NCI-H2171 (cell line): ENCODE measurements at regions not wholly inside any gene's neighbourhood (a gene's known extent, or its start where the extent isn't known, plus 50 kb on each side); places are given as distances from the start of the nearest gene placed in this dataset.

Source experiments
- DNase-seq: peaks from one replicate; lab custom pipeline; 2025; lab: John Stamatoyannopoulos, UW

- DNase-seq = no peak
Observed at GRCh38 chr5:74152625-74153254, 487.8 kb downstream of the ENC1 start.

- no peak for DNase-seq
Observed at GRCh38 chr5:74152136-74152535, 488.4 kb downstream of the ENC1 start.

DNA sequence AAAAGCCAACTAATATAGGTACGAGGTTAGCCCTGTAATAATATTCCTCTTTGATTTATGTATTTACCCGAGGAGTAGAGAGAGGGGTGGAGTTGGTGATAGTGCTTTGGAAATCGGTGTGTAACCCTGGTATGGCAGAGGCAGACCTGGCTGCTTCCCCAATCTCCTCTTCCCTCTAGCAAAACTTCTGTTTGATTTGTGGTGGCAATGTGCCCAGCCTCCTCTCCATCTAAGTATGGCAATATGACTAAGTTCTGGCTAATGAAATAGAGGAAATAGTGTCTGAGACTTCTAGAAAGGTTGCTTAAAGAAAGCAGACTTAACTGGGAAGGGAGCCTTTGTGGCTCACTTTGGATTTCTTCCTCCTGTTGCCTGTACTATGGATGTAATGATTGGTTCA lies 491.1 kb downstream of the ENC1 start:
- DNase-seq = no peak

DNA sequence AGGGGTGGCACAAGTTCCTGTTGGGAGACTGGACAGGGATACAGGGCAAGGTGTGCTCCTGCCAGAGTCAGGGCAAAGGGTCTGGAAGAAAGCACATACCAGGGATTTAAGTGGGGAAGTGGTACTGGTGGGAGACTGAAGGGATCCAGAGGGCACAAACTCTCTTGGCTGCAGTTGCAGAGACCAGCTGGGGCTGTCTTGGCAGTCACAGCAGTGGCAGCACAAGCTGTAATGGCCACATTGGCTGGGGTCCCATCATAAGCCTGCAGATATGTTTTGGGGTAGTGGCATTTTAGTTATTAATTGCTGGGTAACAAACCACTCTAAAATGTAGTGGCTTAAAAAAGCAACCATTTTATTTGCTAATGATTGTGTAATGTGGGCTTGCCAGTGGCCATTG lies 492.2 kb downstream of the ENC1 start:
- DNase-seq = no peak

DNA sequence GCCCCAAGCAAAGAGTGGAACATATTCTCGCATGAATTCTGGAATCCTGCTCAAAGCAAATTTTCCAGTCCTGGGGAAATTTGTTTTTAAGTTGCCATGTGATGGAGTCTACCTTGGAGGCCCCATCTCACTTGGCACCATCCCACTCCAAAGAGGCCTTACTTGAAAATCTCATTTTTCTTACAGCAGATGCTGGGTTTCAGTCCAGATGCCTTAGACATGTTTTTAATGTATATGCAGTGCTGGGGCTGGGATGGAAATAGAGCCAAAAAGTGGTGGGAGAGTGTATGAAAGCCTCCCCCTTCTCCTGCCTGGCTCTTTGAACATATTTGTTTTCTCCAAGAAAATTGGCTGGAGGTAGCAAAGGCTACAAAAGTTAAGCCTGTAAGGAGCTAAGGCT lies 493.7 kb downstream of the ENC1 start:
- DNase-seq = no peak

- DNase-seq = no peak
Observed at GRCh38 chr5:74145951-74146350, 494.6 kb downstream of the ENC1 start.

DNA sequence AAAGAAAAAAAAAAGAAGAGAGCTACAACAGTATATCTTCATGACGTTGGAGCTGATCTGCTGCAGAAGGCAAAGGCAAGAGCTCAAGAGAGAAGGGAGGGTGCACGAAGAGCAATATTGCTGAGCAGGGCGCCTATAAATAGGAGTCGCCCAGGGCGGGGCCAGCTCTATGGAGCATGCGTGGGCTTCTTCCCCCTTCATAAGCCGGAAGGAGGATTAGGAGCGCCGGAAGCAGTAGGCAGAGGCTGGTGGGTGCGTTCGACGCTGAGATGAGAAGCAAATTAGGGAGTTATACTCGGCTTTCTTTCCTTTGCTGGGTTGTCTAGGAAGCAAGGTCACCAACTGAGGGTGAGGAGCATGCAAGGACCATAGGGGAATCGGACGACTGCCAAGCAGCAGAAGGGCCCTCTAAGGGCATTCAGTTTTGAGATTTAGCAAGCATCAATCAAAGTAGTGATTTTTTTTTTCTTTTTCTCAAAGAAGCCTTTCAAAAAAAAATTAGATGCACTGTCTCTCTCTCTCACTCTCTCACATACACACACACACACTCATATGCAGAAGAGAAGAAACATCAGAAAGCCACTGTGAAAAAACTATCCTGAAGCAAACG lies 496.7 kb downstream of the ENC1 start:
- no peak for DNase-seq

GRCh38 chr5:74143151-74143550 lies 497.4 kb downstream of the ENC1 start:
- no peak for DNase-seq

GRCh38 chr5:74141053-74141452 lies 499.5 kb downstream of the ENC1 start:
- DNase-seq = no peak

- no peak for DNase-seq
Observed at GRCh38 chr5:74140409-74140808, 500.1 kb downstream of the ENC1 start.

- no peak for DNase-seq
Observed at GRCh38 chr5:74139589-74139988, 500.9 kb downstream of the ENC1 start.

- DNase-seq = no peak
Observed at GRCh38 chr5:74138721-74139120, 501.8 kb downstream of the ENC1 start.

GRCh38 chr5:74136276-74136825 lies 504.2 kb downstream of the ENC1 start:
- DNase-seq = peak; percentile 18

DNA sequence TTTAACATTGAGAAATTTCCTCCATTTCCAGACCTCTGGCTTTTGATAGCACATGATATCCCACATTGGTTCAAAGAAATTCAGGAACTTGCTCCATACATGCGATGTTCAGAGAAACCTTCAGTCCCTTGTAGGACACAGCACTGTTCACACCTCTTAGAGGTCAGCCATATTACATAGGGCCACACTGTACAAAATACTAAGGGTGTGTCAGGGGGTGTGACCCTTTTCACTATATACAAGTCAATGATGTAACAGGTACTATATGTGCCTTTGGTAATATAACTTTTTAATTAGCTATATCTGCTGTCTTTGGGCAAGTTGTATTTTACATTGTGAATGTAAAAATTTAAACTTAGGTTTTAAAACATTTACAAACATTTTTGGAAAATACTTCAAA lies 505.5 kb downstream of the ENC1 start:
- DNase-seq = no peak

DNA sequence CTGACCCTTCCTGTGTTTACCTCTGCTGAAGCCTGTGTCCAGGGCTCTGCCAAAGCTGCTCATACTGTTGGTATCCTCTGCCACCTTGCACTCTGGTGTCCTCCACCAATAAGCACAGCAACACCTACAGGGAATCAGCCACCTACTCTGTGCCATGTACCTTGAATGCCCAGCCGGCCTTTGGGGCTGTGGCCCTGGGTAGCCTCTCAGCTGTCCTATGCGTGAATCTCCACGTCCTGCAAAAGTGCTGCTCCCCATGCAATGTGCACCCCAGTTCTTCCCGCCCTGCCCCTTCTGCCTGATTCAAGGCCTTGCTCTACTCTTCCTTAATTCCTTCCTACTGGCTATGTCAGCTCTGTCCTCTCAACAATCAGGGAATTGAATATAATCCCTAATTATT lies 506.5 kb downstream of the ARHGEF28 start:
- no peak for DNase-seq

DNA sequence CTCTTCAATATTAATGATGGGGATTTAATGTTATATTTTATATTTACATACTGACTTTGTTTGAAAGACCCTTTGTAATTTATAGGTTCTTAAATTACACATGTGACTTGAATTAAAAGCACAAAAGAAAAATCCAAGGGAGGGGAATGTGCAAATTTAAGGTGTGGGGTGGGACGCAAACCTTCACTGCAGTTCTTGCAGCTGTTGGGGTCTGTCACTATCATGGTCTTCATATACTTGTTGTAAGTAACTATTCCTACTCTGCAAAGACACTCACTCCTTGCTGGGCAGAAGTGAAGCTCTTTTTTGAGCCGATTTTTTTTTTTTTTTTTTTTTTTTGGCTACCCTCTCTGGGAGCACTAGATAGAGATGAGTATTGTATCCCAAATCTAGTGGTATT lies 505.3 kb downstream of the ARHGEF28 start:
- no peak for DNase-seq

- DNase-seq = peak; percentile 42
Observed at GRCh38 chr5:74130155-74130897, 504.3 kb downstream of the ARHGEF28 start.

GRCh38 chr5:74127381-74128320 lies 501.7 kb downstream of the ARHGEF28 start:
- DNase-seq = peak; percentile 61

GRCh38 chr5:74126294-74126693 lies 500.3 kb downstream of the ARHGEF28 start:
- DNase-seq = no peak

DNA sequence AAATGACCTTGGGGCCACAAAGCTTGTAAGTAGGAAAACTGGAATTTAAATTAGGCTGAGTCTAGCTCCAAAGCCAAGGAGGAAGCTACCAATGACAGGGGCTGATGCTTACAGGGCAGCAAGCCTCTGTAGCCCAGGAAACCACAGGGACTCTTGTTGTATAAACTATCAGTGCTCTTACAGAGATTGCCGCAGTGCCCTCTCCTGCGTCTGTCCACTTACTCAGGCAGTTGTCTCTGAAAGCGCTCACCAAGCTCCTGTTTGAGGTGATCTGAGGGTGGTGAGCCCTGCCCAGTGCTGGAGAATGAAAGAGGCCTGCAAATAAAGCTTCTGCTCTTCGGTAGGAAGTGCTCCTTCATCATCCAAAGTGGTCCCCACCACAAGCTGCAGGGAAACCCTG lies 498.8 kb downstream of the ARHGEF28 start:
- no peak for DNase-seq

GRCh38 chr5:74123929-74124328 lies 497.9 kb downstream of the ARHGEF28 start:
- DNase-seq = no peak

DNA sequence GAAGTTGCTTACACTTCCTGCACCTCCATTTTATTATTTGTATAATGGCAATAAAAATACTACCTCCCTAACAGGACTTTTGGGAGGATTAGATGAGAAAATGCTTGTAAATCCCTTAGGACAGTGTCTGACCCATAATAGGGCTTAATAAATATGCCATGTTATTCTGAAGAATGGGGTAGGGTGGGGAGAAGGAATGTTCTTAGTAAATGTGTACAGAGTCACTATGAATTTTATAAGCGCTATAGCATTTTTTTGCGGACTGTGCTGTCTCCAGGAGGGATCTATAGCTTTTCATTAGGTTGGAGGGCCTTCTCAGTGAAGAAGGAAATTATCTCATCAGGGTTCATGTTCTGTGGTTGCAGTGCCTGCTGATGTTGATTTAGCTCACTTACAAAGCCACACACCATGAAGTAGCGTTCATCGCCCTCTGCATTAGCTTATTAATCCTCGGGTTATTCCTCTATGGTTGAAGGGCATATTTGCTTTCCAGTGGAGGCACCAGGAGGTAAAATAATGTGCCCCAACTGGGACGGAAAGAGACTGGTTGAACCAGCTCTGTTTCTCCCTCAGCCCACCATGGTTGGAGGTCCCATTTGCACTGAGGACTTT lies 497.1 kb downstream of the ARHGEF28 start:
- DNase-seq = no peak
